A172 (cell line): ENCODE measurements at regions not wholly inside any gene's neighbourhood (a gene's known extent, or its start where the extent isn't known, plus 50 kb on each side); places are given as distances from the start of the nearest gene placed in this dataset.

Experiments used
- DNase-seq: peaks from one replicate; pipeline ENCODE4 v3.0.0-alpha.2; 2015; ENCODE audit warnings: low spot score

DNA sequence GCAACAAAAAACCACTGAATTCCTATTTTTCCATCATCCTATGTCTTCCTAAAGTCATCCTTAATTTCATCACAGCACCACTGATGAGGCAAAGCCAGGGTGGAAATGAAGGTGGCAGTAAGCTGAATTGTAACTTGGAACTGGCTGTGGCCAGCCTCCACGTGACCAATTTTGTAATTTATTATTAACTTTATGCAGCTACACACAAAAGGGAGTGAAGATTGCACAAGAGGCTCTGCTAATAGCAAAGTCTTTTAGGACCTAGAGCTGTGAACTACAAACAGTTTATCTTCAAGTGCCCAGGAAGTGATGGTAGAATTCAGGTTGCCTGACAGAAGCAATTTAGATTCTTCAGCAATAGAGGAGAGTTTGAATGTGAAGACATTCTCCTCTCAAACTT is 176.4 kb downstream of the CCDC71L start:
- DNase-seq: no peak

DNA sequence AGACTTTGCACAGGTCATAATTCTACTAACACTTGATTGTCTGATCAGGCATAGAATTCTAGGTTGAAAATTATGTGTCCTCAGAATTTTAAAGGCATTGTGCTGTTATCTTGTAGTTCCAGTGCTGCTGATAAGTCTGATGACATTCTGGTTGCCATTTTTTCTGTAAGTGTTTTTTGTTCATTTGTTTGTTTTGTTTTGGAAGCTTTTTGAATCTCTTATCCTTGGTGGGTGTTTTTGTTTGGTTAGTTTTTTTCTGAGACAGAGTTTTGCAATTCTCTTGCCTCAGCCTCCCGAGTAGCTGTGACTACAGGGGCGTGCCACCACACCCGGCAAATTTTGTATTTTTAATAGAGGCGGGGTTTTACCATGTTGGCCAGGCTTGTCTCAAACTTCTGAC is 178.9 kb downstream of the CCDC71L start:
- no peak for DNase-seq

DNA sequence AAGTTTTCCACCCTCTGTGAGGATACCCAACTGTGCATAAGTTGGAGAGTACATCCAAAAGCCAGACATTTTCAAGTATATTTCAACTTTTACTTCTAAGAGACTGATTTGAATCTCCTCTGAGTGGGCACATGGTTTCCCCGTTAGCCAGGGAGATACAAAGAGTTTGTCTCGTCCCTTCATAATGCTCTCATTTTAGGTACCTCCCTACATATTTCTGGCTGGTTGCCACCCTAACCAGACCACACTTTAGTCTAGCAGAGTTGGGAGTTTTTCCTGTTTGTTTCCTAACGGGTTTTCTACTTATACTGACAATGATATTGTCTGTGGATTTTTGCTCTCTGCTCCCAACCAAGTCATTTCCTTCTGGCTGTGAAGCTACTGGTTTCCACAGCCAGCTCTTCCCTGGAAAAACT is 180.3 kb downstream of the CCDC71L start:
- DNase-seq: no peak

DNA sequence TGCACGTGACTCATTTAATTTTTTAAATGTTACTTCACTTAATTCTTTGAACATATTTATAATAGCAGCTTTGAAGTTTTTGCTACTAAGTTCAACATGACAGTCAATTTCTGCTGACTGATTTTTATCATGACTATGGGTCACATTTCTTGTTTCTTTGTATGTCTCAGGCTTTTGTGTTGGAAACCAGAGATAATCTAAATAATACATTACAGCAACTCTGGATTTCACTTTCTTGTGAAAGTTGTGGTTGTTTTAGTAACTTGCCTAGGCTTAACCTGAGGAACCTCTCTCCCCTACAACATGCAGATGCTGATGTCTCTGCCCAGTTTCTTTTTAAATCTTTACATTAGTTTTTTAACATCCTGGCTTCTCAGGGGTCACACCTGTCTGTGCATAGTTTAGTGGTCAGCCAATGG is 180.8 kb downstream of the CCDC71L start:
- no peak for DNase-seq

DNA sequence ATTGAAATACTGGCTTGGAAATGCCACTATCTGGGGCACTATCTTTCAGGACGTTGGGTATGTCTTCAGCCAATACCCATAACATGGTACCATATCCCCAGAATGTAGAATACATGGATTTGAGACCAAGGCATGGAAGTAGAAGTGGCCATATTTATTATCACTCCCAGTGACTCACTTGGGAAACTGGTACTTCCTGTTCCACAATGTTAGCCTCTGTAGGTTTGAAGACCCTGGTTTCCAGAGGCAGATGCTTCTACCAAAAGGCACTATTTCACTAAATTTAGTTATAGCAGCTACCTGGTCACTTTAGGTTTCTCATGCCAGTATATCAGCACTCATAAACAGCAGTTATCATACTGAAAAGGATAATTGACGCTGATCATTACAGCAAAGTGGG is 184.2 kb downstream of the CCDC71L start:
- DNase-seq: no peak

DNA sequence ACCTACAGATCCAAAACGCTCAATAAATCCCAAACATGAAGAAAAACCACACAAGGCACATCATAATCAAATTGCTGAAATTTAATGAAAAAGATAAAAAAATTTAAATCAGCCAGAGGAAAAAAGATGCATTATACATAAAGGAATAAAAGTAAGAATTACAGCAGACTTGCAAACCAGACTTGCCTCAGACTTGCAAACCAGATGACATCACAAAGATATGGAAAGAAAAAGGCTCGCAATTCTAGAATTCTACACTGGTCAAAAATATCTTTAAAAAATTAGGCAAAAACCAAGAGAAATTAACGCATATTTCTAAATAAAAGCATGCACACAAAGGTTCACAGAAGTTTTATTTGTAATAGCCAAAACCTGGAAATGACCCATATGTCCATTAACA is 188.0 kb upstream of the NAMPT start:
- DNase-seq: no peak

DNA sequence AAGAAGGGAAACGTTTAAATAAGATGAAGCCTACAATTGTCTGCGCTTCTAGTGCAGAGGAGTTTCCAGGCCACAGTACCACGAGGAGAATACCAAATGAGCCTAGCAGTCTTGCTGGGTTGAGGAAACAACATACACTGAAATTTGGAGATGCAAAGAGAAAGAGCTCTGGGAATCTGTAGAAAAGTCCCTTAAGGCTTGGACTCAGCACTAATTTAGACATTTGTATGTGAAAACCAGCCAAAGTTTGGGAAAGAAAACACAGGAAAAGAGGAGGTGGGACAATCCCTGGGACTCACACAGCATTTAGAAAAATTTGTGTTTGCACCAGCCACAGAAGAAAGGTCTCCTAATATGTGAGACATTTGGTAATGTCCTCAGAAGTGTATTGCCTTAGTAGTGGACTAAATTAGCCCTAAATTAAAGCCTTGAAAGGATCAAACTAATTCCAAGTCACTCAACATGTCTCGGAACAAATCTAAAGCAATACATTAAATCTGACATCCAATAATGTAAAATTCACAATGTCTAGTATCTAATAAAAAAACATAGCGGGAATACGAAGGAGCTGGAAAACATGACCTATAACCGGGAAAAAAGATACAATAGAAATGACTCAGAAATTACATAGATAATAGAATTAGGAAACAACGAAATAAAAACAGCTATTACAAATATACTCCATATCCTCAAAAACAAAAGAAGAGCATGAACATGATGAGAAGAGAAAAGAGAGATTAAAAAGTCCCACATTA is 187.1 kb upstream of the NAMPT start:
- no peak for DNase-seq

DNA sequence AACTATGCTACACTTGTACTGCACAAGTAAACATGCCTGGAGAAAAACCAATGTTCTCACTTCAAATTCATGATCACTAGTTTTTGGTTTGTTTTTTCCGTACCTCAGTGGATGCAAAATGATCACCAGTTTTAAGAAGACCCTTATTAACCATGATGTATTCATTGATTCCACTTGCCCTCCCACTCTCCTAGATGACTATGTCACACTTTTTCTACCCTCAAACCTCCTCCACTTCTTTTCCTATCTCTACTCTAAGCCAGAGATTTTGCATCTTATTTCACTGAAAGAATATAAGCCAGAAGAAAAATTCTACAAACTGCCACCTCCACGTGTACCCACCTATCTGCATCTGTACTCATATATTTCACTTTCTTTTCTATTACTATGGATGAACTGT is 186.2 kb upstream of the NAMPT start:
- DNase-seq: no peak

DNA sequence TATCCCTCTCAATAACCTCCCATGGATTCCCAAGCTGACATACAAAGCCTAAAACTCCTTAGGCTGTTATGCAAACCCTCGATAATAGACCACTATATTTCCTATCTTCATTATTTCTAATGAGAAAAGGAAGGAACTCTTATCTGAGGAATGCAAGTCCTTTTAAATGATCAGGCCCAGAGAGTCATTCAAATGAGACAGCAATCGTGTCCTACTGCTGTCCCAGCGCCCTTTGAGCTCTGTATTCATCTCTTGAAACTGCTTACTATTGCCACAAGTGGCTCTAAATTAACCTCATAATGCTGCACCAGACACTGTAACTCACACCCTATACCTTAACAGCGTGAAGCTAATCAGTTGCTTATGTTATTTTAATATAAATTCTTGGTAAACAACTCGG is 182.1 kb upstream of the NAMPT start:
- no peak for DNase-seq

DNA sequence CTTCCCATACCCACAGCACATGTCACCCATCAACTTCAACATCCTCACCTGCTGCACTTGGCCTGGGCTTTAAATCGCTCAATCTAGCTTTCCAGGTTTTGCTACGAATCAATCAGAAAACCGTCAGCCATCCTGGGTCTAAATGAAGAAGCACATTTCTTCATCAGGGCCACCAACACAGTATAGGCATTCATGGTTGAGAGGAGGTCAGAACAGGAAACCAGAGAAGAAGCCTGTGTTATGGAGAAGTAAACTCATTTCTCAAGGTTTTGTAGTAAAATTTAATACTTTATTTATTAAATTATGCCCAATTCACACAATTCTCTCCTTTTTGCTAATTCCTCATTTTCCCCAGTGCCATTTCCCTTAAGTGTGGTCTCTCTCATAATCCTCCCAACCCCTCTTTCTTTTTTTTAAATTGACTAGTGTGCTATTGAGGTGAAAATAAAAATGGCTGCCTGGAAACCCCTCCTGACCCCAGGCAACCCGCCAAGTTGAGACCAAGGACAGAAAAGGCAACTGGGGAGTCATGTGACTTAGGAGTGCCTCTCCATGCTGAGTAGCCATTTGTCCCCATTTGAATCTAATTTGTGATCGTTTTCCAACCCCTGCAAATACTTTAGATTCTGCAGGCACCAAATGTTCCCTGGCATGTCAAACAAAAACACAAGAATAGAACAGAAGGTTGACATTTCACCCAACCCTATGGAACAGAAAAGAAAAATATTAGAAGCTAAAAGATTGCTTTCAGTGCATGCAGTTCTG is 181.1 kb upstream of the NAMPT start:
- no peak for DNase-seq

DNA sequence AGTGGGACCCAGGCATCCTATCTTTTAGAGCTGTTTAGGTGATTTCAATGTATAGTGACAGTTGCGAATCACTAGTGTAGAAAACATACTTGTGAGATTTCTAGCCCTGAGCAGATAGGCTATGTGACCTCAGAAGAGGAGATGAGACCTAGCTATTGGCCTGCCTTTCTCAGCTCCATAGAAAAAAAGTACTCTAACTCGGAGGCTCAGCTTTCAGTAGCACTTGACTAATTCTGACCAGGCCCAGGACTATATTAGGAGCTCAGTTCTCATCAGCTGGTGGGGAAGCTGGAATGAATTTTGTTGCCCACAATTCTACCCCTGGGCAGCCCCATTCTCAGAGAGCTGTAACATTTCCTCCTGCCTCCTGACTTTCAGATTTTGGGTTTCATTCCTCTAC is 179.9 kb upstream of the NAMPT start:
- DNase-seq: no peak

DNA sequence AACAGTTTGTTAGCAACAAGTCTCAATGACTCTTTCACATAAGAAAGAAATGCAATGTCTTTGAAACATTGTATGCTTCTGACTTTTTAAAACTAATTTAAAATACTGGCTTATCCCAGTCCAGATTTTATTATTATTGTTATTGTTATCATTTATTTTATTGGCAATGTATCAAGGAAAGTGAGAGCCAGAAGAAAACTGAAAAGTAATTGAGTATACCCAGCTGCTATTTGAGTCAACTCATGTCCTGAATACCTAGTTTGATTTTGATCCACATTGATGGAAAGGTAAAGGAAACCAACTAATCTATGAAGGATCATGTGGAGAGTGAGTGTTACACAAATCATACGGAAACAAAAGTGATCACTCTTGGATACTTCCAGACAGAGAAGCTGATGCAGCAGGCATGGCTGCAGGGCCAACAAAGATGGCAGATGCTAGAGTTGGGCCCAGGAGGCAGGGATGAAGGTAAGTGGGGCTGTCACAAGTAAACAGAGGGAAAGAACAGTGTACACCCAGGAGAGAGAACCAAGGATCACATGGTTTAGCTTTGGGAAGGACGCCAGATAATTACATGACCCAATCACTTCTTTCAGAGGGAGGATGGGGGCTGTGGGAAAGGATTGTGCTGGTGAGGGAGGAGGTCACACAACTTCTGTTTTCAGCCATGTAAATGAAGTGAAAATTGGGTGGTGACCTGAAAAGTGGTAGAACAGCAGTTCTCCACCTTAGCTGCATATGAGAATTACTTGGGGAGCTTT is 179.2 kb upstream of the NAMPT start:
- no peak for DNase-seq

DNA sequence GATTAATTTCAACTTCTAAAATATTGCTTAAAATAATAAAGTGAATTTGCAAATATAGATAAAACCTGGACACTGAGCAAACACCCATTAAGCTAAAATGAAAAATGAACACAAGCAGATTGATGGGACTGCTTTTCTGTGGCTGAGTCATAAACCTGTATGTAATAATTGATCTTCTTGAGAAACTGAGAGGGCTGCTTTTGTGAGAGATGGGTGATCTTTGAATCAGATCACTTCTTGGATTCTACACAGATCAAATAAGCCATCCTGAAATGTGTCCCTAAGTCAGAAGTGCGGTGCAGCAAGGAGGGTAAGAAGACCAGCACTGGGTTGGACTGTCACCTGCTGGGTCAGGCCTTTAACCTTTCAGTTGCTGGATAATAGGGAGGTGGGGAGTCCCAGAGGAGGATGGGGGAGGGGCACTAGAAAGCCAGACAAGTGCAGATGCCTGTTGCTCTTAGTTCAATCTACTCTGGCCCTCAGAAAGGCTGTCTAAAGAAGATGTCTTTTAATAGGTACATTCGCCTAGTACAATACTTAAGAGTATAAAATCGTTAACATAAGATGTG is 178.2 kb upstream of the NAMPT start:
- DNase-seq: no peak

DNA sequence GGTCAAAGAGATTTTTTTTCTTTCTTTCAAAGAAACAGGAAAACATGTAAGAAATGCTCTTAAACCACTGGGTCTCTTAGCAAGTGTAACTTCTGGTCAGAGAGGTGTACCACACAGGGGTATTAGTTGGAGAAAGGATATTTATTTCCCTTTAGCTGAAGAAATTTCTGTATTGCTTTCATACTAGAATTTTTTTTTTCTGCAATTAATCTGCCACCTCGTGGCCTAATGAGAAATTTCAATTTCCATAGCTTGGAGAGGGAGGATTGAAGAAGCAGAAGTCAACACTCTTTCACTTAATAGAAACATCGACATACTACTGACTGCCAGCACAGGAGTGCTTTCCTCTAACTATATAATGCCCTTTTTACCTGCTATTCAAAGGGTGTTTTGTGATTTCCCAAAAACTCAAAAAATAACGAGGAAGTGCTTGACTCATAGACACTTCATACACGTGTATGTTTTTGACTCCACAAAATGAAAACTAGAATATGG is 177.6 kb upstream of the NAMPT start:
- DNase-seq: peak; percentile 50

DNA sequence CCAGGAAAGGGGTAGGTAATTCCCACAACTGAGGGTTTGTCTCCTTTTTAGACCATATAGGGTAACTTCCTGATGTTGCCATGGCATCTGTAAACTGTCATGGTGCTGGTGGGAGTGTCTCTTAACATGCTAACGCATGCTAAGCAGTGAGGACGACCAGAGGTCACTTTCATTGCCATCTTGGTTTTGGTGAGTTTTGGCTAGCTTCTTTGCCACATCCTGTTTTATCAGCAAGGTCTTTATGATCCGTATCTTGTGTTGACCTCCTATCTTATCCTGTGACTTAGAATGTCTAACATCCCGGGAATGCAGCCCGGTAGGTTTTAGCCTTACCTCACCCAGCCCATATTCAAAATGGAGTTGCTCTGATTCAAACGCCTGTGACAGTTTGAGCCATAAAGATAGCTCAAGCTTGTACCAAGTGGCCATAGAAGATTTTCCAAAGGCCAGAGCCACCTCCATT is 176.0 kb upstream of the NAMPT start:
- DNase-seq: peak; percentile 85

DNA sequence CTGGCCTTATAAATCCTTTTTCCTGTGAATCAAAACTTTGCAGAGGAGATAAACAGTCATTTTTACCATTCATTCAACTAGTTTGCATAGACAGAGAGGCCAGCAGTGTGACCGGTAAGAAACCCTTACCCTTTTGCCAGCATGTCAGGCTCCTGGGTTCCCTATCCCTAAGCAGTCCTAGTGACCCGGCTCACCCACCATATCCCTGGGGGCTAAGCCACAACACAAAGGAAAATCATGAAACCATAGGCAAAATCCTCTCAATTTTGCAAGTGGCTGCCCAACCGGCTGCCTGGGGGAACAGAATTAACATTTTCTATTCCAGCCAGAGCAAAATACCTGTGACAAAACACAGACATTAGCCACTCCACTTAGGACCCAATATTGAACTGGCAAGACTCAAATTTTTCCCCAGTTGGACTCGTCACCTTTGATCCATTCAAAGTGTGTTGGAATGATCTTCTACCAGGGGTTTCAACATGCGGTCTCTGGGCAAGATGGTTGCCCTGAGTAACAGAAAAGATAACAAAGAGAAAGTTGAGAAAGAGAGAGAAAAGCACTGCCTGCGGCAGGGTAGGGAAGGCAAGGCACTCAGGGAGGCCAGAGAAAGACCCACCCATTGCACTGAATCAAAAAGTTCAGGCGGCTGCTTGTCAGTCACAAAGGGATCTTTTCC is 174.8 kb upstream of the NAMPT start:
- DNase-seq: no peak

DNA sequence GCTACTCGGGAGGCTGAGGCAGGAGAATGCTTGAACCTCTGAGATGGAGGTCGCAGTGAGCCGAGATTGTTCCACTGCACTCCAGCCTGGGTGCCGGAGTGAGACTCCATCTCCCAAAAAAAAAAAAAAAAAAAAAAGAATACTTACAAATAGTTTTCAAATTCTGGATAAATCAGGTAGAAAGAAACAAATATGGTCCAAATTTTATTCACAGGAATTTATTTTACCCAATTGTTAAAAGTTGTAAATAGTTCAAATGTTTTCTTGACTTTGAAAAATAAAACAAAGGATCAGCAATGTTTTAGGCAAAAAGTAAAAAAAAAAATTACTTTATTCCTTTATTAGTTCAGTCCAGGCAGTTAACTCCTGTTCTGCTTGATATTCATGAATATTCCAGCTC is 172.9 kb upstream of the NAMPT start:
- no peak for DNase-seq

DNA sequence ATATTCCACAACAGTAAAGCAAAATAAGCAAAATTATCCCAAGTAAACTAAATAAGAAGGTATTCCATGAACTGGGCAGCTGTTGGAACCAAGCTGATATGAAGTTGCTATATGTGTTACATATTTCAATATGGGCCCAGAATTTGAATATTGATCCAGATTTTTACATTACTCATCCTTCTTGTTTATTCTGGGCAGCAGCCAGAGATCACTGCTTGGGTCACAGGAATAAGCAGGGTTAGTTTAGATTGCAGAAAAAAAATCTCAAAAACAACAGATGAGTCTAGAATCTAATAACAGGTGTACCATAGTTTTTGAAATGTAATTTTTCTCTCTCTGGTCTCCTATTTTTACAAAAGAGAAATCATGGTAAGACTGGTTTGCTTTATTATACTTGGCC is 171.5 kb upstream of the NAMPT start:
- no peak for DNase-seq

DNA sequence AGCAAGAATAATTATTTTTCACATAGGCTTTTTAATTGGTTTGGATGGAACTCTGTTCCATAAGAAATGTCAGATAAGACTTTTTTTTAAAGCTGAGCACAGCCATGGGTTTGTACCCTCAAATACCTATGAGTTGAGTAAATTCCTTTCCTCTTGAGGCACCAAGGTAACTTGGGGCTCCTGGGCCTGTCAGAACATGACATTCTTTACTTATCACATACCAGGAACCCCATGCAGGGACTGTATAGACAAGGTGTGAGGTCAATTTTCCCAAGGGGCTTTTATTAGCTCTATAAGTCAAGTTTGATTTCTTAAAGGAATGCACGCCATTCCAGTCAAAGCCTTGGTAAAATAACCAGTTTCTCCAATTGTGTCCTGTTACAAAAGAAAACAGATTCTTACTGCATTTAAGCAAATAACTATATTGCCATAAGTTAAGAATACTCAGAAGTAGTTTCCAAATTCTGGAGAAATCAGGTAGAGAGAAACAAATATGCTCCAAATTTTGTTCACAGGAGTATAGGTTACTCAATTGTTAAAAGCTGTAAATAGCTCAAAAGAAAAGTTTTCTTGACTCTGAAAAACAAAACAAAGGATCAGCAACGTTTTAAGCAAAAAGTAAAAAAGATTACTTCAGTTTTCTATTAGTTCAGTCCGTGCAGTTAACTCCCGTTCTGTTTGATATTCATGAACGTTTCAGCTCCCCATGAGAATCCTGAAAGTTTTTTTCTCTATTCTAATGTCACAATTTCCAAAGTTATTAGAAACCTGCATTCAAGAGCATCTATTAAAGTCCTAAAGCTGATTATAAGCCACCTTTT is 167.5 kb upstream of the NAMPT start:
- DNase-seq: no peak

DNA sequence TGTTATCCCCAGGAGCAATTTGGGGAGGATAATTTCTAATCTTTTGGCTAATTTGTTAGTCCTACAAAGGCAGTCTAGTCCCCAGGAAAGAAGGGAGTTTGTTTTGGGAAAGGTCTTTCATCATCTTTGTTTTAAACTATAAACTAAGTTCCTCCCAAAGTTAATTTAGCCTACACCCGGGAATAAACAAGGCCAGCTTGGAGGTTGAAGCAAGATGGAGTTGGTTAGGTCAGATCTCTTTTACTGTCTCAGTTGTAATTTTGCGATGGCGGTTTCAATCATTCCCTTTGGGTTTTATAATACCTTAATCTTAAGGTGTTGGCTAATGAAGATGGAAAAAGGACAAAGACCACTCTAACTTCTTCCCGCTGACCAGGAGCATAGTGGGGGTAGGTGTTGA is 166.4 kb upstream of the NAMPT start:
- DNase-seq: no peak

DNA sequence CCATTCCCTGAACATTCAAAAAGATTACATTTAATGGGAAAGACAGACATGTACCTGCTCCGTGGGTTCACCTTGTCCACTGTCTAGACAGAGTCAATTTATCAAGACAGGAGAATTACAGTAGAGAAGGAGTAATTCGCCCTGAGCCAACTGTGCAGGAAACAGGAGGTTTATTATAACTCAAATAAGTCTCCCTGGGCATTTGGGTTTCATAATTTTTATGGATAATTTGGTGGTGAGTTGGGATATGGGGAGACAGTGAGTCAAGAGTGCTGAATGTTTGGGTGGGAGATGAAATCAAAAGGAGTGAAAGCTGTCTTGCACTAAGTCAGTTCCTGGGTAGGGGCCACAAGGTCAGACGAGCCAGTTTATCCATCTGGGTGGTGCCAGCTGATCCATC is 165.9 kb upstream of the NAMPT start:
- no peak for DNase-seq
